LoVo (cell line): ENCODE measurements at regions not wholly inside any gene's neighbourhood (a gene's known extent, or its start where the extent isn't known, plus 50 kb on each side); places are given as distances from the start of the nearest gene placed in this dataset.
A peak's percentile ranks its signal among the peaks of the same experiment; 100 is the strongest.

Source experiments
- DNase-seq: peaks from one replicate; pipeline ENCODE4 v3.0.0-alpha.2; 2016; ENCODE audit warnings: low spot score

- DNase-seq = no peak
Measured at GRCh38 chr18:2381539-2381938, 189.8 kb downstream of the METTL4 start.

- DNase-seq = no peak
Measured at GRCh38 chr18:2387588-2387987, 183.7 kb downstream of the METTL4 start.

DNA sequence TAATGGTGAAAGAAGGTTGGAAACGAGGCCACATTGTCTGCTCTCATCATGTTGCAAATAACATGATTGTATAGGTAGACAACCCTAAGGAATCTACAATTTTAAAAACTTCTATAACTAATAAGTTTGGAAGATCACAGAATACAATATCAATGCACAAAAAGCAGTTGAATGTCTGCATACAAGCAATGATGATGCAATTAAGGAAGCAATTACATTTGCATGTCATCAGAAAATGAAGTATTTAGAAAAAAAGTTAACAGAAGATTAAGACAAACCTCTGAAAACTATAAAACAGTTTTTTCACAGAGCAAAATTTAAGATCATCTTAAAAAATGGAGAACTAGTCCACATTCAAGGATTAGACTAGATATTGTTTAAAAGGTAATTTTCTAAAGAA lies 181.1 kb downstream of the METTL4 start:
- no peak for DNase-seq

- no peak for DNase-seq
Measured at GRCh38 chr18:2391470-2391869, 179.8 kb downstream of the METTL4 start.

- DNase-seq = no peak
Measured at GRCh38 chr18:2392446-2392845, 178.9 kb downstream of the METTL4 start.

DNA sequence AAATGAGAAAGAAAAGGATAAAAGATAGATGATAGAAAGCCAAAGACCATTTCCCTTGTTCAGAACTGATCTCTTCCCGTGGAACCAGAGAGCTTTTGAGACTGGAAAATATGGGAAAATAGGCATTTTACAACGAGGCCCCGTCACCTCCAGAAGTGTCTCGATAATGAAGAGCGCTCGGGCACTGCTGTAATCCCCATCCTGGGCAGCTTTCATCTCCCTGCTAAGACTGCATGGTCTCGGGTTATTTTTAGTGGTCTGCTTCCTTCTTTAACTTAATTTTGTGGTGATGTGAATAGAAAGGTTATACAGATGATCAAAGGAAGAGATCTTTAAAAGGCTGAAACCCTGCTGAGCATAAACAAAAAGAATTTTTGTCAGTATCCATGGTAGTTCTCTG lies 176.6 kb downstream of the METTL4 start:
- no peak for DNase-seq

DNA sequence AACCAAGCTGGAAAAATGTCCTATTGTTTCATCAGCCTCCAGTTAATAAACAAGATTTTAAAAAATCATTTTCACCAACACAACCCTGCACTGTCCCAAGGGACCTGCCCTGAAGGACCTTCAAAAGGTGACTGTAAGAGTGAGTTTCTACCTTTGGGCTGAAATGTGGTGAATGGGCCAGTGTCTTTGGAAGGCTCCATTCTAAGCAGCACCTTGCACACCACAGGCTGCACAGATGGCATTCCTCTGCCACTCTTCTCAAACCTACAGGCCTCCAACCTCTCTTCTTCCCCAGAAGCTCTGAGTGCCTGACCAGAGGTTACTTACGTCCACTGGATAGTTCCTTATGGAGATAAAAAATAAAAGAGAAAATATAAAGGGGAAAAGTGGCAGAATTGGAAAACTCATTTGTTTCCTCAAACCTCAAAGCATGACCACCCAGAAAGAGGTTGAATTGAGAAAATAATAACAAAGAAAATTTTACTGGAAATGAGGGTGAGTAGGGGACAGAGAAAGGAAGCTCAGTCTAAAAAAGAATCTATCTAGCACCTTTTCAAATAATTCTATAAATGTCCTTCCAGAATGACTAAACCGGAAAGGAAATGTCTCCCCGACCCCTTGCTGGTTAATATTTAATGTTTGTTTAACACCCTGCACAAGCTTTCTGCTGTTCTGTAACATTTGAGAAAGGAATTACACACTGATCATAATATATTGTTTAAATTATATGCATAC lies 175.7 kb downstream of the METTL4 start:
- DNase-seq = no peak

DNA sequence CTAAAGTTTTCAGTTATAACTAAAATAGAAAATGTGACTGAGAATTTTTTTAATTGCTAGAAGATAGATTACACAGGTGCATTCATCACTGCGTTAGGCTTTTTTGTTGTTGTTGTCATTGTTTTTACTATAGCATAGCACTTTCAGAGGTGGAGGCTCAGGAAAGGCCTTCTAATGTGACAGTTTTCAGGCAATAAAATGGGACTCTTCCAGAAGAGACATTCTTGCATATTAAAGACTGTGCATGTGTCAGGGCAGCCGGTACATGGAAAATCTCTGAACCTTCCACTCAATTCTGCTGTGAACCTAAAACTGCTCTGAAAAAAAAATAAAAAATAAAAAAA lies 175.2 kb downstream of the METTL4 start:
- DNase-seq = no peak

DNA sequence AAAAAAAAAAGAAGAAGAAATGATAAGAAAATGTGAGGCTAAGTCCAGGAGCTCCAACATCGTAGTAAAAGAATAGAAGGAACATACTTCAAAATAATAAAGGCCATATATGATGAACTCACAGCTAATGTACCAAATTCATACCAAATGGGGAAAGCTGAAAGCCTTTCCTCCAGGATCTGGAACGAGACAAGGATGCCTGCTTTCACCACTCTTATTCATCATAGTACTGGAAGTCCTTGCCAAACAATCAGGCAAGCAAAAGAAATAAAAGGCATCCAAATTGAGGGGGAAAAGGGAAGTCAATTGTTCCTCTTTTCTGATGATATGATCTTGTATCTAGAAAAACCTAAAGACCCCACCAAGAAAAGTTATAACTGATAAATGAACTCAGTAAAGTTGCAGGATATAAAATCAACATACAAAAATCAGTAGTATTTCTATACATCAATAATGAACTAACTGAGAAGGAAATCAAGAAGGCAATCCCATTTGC lies 170.6 kb downstream of the METTL4 start:
- DNase-seq = no peak

GRCh38 chr18:2402084-2402483 lies 169.2 kb downstream of the METTL4 start:
- DNase-seq = no peak

GRCh38 chr18:2406544-2406943 lies 164.8 kb downstream of the METTL4 start:
- no peak for DNase-seq

GRCh38 chr18:2407961-2408360 lies 163.3 kb downstream of the METTL4 start:
- no peak for DNase-seq

DNA sequence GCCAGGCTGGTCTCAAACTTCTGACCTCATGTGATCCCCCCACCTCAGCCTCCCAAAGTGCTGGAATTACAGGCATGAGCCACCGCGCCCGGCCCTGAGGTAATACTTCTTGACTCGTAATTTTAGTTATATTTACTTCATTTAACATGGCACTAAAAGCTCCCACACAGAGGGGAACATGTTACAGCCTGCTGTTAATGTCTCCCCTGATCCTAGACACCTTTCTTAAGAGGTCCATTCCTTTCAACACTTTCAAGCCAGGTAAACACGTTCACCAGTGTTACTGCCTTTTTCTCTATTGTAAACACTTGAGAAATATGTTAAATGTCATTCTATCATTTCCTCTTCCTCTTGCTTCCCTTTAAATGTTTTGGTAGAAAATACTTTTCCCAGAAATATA lies 161.4 kb downstream of the METTL4 start:
- no peak for DNase-seq

DNA sequence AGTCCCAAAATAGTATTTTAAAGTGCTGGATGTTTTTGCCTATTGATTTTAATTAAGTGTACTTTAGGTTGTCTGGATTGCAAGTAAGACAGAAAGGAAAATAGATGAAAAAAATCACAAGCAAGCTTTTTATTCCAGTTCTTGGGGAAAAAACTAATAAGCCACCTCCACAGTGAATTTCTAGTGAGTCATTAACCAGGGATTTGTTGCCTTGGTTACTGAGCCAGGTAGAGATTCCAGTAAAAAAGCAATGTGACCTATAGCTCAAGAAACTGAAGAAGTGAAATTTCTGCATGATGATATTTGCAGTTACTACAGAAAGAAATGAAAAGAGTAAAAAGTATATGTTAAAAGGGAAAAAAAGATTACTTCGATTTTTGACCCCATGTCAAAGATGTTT lies 160.6 kb downstream of the METTL4 start:
- peak; percentile 20 for DNase-seq

- peak; percentile 11 for DNase-seq
Measured at GRCh38 chr18:2411381-2411960, 159.8 kb downstream of the METTL4 start.

- DNase-seq = no peak
Measured at GRCh38 chr18:2412281-2412680, 159.0 kb downstream of the METTL4 start.

DNA sequence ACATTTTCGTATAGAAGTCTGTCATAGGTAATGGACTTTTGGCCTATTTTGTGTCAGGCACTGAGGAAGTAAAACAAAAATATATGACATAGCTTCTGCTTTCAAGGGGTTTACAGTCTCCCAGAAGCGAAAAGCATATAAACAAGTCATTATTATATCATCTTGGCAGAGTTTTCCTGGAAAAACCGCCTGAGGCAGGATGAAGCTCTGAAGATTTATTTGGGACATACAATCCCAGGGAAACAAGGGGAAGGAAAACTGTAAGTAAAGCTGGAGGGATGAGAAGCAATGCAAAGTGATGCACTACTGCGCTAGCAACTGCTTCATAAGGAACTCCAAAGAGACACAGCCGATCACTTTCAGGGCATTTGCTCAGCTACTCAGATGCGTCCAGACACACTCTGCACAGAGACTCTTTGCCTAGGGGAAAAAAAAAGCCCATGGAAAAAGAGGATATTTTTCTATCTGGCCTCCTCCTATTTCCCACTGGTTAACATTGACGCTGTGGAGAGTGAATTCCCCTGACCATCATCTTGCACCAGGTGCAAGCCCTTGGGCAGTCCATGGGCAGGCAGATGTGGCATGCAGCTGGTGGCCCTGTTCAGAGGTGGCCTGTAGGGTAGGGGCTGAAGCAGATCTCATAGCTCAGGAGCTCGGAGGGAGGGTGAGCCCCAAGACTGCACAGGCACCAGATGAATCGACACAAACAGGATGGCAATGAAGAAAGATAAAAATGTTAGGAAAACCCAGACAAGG lies 158.1 kb downstream of the METTL4 start:
- no peak for DNase-seq

DNA sequence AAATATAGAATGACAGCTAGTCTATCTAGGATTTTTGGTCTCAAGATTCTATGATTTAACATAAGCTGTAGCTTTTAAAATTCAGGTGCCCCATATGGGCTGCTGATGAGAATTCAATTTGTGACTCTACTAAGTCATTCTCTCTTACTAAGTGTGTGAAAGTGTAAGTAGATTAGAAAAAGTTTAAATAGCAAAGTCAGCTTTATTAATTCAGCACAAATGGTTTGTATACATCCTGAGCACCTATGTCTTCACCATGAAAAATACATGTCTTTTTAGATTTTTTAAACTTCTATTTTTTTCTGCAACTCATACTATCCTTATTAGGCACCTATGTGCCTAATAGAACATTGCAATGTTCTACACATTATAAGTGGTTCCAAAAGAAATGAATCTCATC lies 157.1 kb downstream of the METTL4 start:
- DNase-seq = no peak

DNA sequence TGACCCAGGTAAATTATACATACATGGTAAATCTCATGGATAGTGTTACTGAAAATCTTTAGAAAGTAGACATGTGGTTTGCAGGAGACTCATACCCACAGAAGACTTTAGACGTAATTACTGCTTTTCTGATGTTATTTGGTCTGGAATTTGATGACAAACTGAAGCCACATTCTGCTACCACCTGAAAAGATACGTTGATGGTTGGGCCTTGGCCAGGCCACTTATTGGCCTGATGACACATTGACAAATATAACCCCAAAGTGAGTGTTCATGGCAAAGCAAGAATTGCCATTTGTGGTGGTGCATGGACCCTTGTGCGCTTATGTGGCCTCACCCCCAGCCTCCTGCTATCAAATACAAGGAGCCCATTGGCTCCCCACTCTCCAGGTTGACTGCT lies 155.6 kb downstream of the METTL4 start:
- DNase-seq = no peak

- no peak for DNase-seq
Measured at GRCh38 chr18:2417861-2418610, 153.3 kb downstream of the METTL4 start.

- DNase-seq = no peak
Measured at GRCh38 chr18:2420367-2420766, 150.9 kb downstream of the METTL4 start.

DNA sequence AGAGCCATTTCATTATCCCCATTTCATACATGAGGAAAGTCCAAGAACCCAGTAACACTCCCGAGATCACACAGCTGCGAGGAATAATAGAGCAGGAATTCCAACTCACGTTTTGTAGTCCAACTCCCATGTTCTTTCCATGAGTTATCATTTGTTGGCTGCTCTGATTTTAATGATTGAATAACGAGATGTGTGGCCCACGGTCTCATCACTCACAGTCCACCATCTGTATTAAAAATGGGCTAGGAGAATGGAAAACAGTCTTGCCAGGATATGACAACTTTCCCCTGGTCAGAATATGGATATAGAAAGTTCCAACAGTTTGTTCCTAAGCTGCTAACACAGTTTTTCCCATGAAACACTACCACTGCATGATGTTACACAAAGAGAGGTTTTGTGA lies 147.5 kb downstream of the METTL4 start:
- DNase-seq = no peak

- no peak for DNase-seq
Measured at GRCh38 chr18:2424420-2424819, 146.9 kb downstream of the METTL4 start.
